Right lobe of liver (tissue), 6 donors: ENCODE measurements at regions not wholly inside any gene's neighbourhood (a gene's known extent, or its start where the extent isn't known, plus 50 kb on each side); places are given as distances from the start of the nearest gene placed in this dataset.

Experiments used
- ATAC-seq, 4 donors: fragments of 200-7000 bp; cut with Tn5 transposase; one replicate each; pipeline ENCODE4 v1.9.1; 2020; ENCODE audit warnings: mild to moderate bottlenecking in 4 of 4, moderate library complexity in 4 of 4
- DNase-seq, 3 donors: peaks; one replicate each; pipeline ENCODE4 v3.0.0-alpha.2; 2020
- H3K27ac ChIP-seq, 3 donors: fragments of 200-600 bp; one replicate each; pipeline ENCODE4 v1.8.0; 2022
- H3K27me3 ChIP-seq, 2 donors: fragments of 200-600 bp; one replicate each; pipeline ENCODE4 v1.8.0; 2022
- H3K36me3 ChIP-seq, 4 donors: fragments of 200-600 bp; sonication (generic) in 1 of 4; one replicate each; pipeline versions ENCODE4 v1.5.1 to v1.8.0; 2017 to 2022; ENCODE audit warnings: control low read depth in 1 of 4
- H3K4me1 ChIP-seq, 4 donors: fragments of 200-600 bp; sonication (generic) in 1 of 4; one replicate each; pipeline versions ENCODE4 v1.5.1 to v1.8.0; 2017 to 2022; ENCODE audit warnings: control low read depth in 1 of 4
- H3K4me3 ChIP-seq, 3 donors: fragments of 200-600 bp; one replicate each; pipeline ENCODE4 v1.8.0; 2022
- H3K9me3 ChIP-seq, 4 donors: fragments of 200-600 bp; sonication (generic) in 1 of 4; one replicate each; pipeline versions ENCODE4 v1.5.1 to v1.8.0; 2017 to 2022; ENCODE audit warnings: control low read depth in 1 of 4
- POLR2A ChIP-seq: fragments of 450-650 bp; IDR thresholded peaks from one replicate; pipeline ENCODE4 v1.6.1; 2017; ENCODE audit warnings: antibody characterized with exemption, mild to moderate bottlenecking
- WGBS: methylation state at CpG from one replicate; pipeline ENCODE4 v1.1.6; 2018; ENCODE audit warnings: low coverage, low lambda C conversion rate; ENCODE audit not compliant: insufficient coverage; ENCODE audit errors: missing lambda C conversion rate; 5-methylcytosine and 5-hydroxymethylcytosine counted together
- intact Hi-C, 2 donors: fragments of 100-400 bp; cut with DNase I; formaldehyde crosslinking; loops; one replicate each; pipeline versions ENCODE4 v1.11.2 to v1.14.1; 2022
- TF ChIP-seq, protein P1 (sequence below), 4 donors: fragments of 200-600 bp in 3 of 4; fragments of 450-650 bp in 1 of 4; IDR thresholded peaks; one replicate each; pipeline versions ENCODE4 v1.5.1 to v1.8.0; 2016 to 2022; ENCODE audit warnings: antibody characterized with exemption in 4 of 4, mild to moderate bottlenecking in 2 of 4
- donor health status: DM: no; HTN: yes; CAD: no.
- donor health status: DM: no; HTN: no; CAD: no.
- donor health status: DM: no; HTN: no; CAD: no.
- donor health status: DM: no; HTN: yes; CAD: no.
- donor health status: DM: no; HTN: yes; CAD: no.

DNA sequence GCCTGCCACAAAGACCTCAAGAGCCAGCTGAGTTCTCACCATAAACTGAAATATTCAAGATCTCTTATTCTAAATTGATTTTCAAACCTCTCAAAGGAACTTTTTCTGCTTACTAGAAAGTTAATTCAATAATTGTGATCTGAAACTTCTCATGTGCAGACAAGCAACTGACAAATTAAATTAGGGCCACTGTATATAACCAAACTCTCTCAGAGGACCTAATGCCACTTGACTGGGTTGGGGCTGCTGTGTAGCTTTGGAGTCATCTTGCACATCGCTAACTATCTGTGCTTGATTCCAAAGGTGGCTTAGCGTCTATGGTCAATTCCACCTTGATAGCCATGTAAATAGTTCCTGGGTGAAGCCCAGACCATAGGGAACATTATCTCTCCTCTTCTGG lies 345.2 kb downstream of the GPR37 start:
- intact Hi-C loops, result no loop called here
- ATAC-seq, result no peak
- WGBS, result 20% methylated on average over 1 of the region's 2 CpGs

DNA sequence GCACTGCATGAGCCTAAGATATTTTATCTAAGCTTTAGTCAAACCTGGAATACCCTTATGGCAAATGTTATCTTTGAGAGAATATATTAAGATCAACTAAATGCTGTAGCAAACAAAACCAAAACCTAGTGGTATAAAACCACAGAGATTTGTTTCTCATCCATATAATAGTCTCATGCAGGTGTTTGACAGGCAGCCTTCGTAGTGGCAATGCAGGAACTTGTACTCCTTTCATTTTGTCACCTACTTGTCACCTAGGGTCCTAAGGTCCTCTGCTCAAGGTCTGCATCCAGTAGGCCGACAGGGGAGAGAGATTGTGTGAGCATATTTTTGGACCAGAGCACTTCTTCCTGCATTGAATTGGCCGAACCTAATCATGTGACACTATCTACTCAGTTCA lies 352.6 kb downstream of the GPR37 start:
- Histone ChIP-seq H3K27me3 (no peaks in the 10 kb centered on the region), H3K4me1 (no peaks in the 10 kb centered on the region), H3K36me3 (no peaks in the 10 kb centered on the region), H3K4me3 (no peak overlapping the region), H3K9me3 (no peaks in the 10 kb centered on the region), H3K27ac (no peak overlapping the region)
- TF ChIP-seq, protein P1, sequence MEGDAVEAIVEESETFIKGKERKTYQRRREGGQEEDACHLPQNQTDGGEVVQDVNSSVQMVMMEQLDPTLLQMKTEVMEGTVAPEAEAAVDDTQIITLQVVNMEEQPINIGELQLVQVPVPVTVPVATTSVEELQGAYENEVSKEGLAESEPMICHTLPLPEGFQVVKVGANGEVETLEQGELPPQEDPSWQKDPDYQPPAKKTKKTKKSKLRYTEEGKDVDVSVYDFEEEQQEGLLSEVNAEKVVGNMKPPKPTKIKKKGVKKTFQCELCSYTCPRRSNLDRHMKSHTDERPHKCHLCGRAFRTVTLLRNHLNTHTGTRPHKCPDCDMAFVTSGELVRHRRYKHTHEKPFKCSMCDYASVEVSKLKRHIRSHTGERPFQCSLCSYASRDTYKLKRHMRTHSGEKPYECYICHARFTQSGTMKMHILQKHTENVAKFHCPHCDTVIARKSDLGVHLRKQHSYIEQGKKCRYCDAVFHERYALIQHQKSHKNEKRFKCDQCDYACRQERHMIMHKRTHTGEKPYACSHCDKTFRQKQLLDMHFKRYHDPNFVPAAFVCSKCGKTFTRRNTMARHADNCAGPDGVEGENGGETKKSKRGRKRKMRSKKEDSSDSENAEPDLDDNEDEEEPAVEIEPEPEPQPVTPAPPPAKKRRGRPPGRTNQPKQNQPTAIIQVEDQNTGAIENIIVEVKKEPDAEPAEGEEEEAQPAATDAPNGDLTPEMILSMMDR (IDR thresholded peaks at IDR 0.05), result no peak
- TF ChIP-seq POLR2A, result no peak
- WGBS, result 28% methylated on average over 3 of the region's 3 CpGs
- DNase-seq (no peak), ATAC-seq (no peak)
- intact Hi-C loops, result no loop called here

More for the DNA sequence above, 345.2 kb downstream of the GPR37 start:
- DNase-seq, result no peak
- no peak overlapping the region for H3K27ac ChIP-seq
- no peaks in the 10 kb centered on the region for H3K4me1 ChIP-seq
- TF ChIP-seq, protein P1 (IDR thresholded peaks at IDR 0.05), result no peak
- TF ChIP-seq POLR2A, result no peak
- no peaks in the 10 kb centered on the region for H3K27me3 ChIP-seq
- no peak overlapping the region for H3K4me3 ChIP-seq
- no peaks in the 10 kb centered on the region for H3K9me3 ChIP-seq
- H3K36me3 ChIP-seq, result no peaks in the 10 kb centered on the region

DNA sequence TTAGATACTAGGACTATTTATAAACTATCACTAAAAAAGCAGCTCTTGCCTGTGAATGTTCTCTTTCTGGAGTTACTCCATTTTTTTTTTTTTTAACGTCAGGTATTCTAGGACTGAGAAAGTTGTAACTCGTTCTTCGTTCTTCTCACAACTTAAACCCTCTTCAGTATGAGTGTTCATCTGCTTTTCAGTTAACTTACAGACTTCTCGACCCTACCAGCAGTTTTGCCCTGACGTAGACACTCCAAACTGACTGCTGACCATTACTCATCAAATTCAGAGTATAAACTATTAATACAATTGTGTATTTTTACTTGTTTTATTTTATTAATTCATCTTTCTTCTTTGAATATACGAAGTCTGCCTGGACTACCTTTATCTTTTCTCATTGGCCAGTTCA lies 353.1 kb downstream of the GPR37 start:
- 48% methylated on average over 6 of the region's 6 CpGs for WGBS
- DNase-seq (no peak), ATAC-seq (no peak)
- Histone ChIP-seq H3K27me3 (no peaks in the 10 kb centered on the region), H3K4me1 (no peaks in the 10 kb centered on the region), H3K27ac (no peak overlapping the region), H3K4me3 (no peak overlapping the region), H3K9me3 (no peaks in the 10 kb centered on the region), H3K36me3 (no peaks in the 10 kb centered on the region)
- TF ChIP-seq, protein P1 (IDR thresholded peaks at IDR 0.05), result no peak
- no peak for TF ChIP-seq POLR2A
- intact Hi-C loops, result no loop called here

DNA sequence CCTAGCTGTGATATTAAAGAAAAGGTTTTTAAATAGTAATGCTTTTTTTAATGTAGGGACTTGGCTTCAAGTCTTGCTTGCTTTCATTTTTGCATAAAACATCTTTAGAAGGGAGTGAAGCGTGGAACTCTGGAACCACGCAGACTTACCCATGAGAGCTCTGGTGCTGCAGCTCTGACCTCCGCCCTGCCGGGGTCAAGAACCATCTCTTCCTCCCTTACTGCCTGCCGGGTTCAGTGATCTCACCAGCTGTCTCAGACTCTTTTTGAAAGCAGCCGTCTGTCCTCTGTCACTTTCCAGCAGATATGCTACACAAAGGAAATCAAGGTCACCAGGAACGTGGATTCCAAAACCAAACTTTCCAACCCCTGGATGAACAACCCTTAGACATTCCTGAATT lies 353.8 kb downstream of the GPR37 start:
- no peak for DNase-seq
- intact Hi-C loops, result no loop called here

More for the DNA sequence above, 353.8 kb downstream of the GPR37 start:
- no peak for TF ChIP-seq POLR2A
- TF ChIP-seq, protein P1 (IDR thresholded peaks at IDR 0.05), result no peak
- Histone ChIP-seq H3K27me3 (no peaks in the 10 kb centered on the region), H3K27ac (no peak overlapping the region), H3K4me1 (no peaks in the 10 kb centered on the region), H3K36me3 (no peaks in the 10 kb centered on the region), H3K4me3 (no peak overlapping the region), H3K9me3 (no peaks in the 10 kb centered on the region)
- 16% methylated on average over 7 of the region's 7 CpGs for WGBS
- peak in 2 of 4 donors; percentile 55 to 57 for ATAC-seq
